OCI-LY1 (cell line): ENCODE measurements at regions not wholly inside any gene's neighbourhood (a gene's known extent, or its start where the extent isn't known, plus 50 kb on each side); places are given as distances from the start of the nearest gene placed in this dataset.

Source experiments
- H2AFZ ChIP-seq: fragments of 200-600 bp; sonication (generic), shearing (Covaris generic); 2 replicates; pipeline ENCODE4 v1.6.0; 2014; ENCODE audit warnings: antibody characterized with exemption, mild to moderate bottlenecking, low read length
- H3F3A ChIP-seq: fragments of 200-600 bp; sonication (generic), shearing (Covaris generic); 2 replicates; pipeline ENCODE4 v1.6.0; 2014; ENCODE audit warnings: mild to moderate bottlenecking, antibody characterized with exemption, low read length, moderate library complexity; ENCODE audit not compliant: insufficient read depth
- H3K27ac ChIP-seq: fragments of 200-600 bp; sonication (generic); 2 replicates; pipeline ENCODE4 v1.5.1; 2014; ENCODE audit warnings: low read length, mixed run types, mild to moderate bottlenecking, low read depth; ENCODE audit not compliant: poor library complexity, severe bottlenecking
- H3K27me3 ChIP-seq: fragments of 200-600 bp; sonication (generic); 2 replicates; pipeline ENCODE4 v1.6.0; 2014; ENCODE audit warnings: antibody characterized with exemption, mild to moderate bottlenecking, low read length, moderate library complexity; ENCODE audit not compliant: insufficient read depth
- H3K36me3 ChIP-seq: fragments of 200-600 bp; sonication (generic); 2 replicates; pipeline ENCODE4 v1.6.1; 2014; ENCODE audit warnings: mild to moderate bottlenecking, antibody characterized with exemption, low read length, moderate library complexity, mixed read lengths; ENCODE audit not compliant: insufficient read depth
- H3K4me1 ChIP-seq: fragments of 200-600 bp; sonication (generic); 2 replicates; pipeline ENCODE4 v1.5.1; 2014; ENCODE audit warnings: mild to moderate bottlenecking, low read length, moderate library complexity; ENCODE audit not compliant: insufficient read depth, severe bottlenecking
- H3K4me2 ChIP-seq: fragments of 200-600 bp; sonication (generic), shearing (Covaris generic); 2 replicates; pipeline ENCODE4 v1.6.1; 2014; ENCODE audit warnings: low read length
- H3K4me3 ChIP-seq: fragments of 200-600 bp; sonication (generic); 2 replicates; pipeline ENCODE4 v1.5.1; 2014; ENCODE audit warnings: low read length, low read depth, mild to moderate bottlenecking, mixed read lengths; ENCODE audit not compliant: poor library complexity, severe bottlenecking
- H3K79me2 ChIP-seq: fragments of 200-600 bp; shearing (Covaris generic); 2 replicates; pipeline ENCODE4 v1.6.1; 2016; ENCODE audit warnings: mixed run types, low read length, mixed read lengths; ENCODE audit not compliant: insufficient read depth
- H3K9ac ChIP-seq: fragments of 200-600 bp; sonication (generic), shearing (Covaris generic); 2 replicates; pipeline ENCODE4 v1.6.1; 2014; ENCODE audit warnings: mild to moderate bottlenecking, low read length, mixed read lengths
- H3K9me2 ChIP-seq: fragments of 200-600 bp; sonication (generic), shearing (Covaris generic); 2 replicates; pipeline ENCODE4 v1.6.1; 2014; ENCODE audit warnings: low read depth, mild to moderate bottlenecking, low read length, mixed read lengths
- H3K9me3 ChIP-seq: fragments of 200-600 bp; shearing (Covaris generic); 2 replicates; pipeline ENCODE4 v1.6.1; 2014; ENCODE audit warnings: low read length, mixed read lengths
- H4K20me1 ChIP-seq: fragments of 200-600 bp; sonication (generic), shearing (Covaris generic); 2 replicates; pipeline ENCODE4 v1.6.0; 2016; ENCODE audit warnings: mild to moderate bottlenecking, low read length; ENCODE audit not compliant: insufficient read depth
- CTCF ChIP-seq: fragments of 200-600 bp; sonication (generic), shearing (Covaris generic); IDR thresholded peaks from 2 replicates; pipeline ENCODE4 v1.5.1; 2017; ENCODE audit warnings: mild to moderate bottlenecking, antibody characterized with exemption, low read length, moderate library complexity, mixed read lengths
- EZH2 ChIP-seq: fragments of 200-600 bp; sonication (generic), shearing (Covaris generic); IDR thresholded peaks from 2 replicates; pipeline ENCODE4 v1.8.0; 2017; ENCODE audit warnings: borderline replicate concordance, mixed run types, mild to moderate bottlenecking, antibody characterized with exemption, low read length, moderate library complexity, mixed read lengths

GRCh38 chr20:6845141-6845540 is 77.7 kb downstream of the BMP2 start:
- TF ChIP-seq CTCF: no peak
- no peaks in the 10 kb centered on the region for H4K20me1 ChIP-seq
- no peak overlapping the region for H3K27ac ChIP-seq

GRCh38 chr20:6848041-6848440 is 80.6 kb downstream of the BMP2 start:
- Histone ChIP-seq H3K4me3 (no peak overlapping the region), H3K36me3 (no peaks in the 10 kb centered on the region), H3F3A (no peaks in the 10 kb centered on the region), H3K9me3 (no peaks in the 10 kb centered on the region), H3K27ac (no peak overlapping the region), H2AFZ (no peak overlapping the region), H3K4me2 (no peak overlapping the region), H3K27me3 (no peaks in the 10 kb centered on the region), H3K4me1 (no peaks in the 10 kb centered on the region), H3K9me2 (no peaks in the 10 kb centered on the region), H4K20me1 (no peaks in the 10 kb centered on the region), H3K9ac (no peak overlapping the region), H3K79me2 (no peaks in the 10 kb centered on the region)
- TF ChIP-seq EZH2 (no peak), CTCF (no peak)

More at GRCh38 chr20:6845141-6845540, 77.7 kb downstream of the BMP2 start:
- no peaks in the 10 kb centered on the region for H3K4me1 ChIP-seq
- no peaks in the 10 kb centered on the region for H3F3A ChIP-seq
- H3K9ac ChIP-seq: no peak overlapping the region
- H3K27me3 ChIP-seq: no peaks in the 10 kb centered on the region
- no peaks in the 10 kb centered on the region for H3K36me3 ChIP-seq
- H3K4me3 ChIP-seq: no peak overlapping the region
- no peaks in the 10 kb centered on the region for H3K9me2 ChIP-seq
- H2AFZ ChIP-seq: no peak overlapping the region
- no peaks in the 10 kb centered on the region for H3K9me3 ChIP-seq
- no peak overlapping the region for H3K4me2 ChIP-seq
- H3K79me2 ChIP-seq: no peaks in the 10 kb centered on the region

- Histone ChIP-seq H3K36me3 (no peaks in the 10 kb centered on the region), H3F3A (no peaks in the 10 kb centered on the region), H2AFZ (no peak overlapping the region), H3K4me3 (no peak overlapping the region), H4K20me1 (no peaks in the 10 kb centered on the region), H3K9me3 (no peaks in the 10 kb centered on the region), H3K4me1 (no peaks in the 10 kb centered on the region), H3K9ac (no peak overlapping the region), H3K9me2 (no peaks in the 10 kb centered on the region), H3K79me2 (no peaks in the 10 kb centered on the region), H3K27me3 (no peaks in the 10 kb centered on the region), H3K4me2 (no peak overlapping the region), H3K27ac (no peak overlapping the region)
- no peak for TF ChIP-seq CTCF
- no peak for TF ChIP-seq EZH2
Measured at GRCh38 chr20:6848992-6849391, 81.5 kb downstream of the BMP2 start.
